ENCODE measurements at regions not wholly inside any gene's neighbourhood (a gene's known extent, or its start where the extent isn't known, plus 50 kb on each side); places are given as distances from the start of the nearest gene placed in this dataset.

GRCh38 chr9:16062542-16063240 lies 509.8 kb downstream of the CCDC171 start:
- TF ChIP-seq, protein P1, sequence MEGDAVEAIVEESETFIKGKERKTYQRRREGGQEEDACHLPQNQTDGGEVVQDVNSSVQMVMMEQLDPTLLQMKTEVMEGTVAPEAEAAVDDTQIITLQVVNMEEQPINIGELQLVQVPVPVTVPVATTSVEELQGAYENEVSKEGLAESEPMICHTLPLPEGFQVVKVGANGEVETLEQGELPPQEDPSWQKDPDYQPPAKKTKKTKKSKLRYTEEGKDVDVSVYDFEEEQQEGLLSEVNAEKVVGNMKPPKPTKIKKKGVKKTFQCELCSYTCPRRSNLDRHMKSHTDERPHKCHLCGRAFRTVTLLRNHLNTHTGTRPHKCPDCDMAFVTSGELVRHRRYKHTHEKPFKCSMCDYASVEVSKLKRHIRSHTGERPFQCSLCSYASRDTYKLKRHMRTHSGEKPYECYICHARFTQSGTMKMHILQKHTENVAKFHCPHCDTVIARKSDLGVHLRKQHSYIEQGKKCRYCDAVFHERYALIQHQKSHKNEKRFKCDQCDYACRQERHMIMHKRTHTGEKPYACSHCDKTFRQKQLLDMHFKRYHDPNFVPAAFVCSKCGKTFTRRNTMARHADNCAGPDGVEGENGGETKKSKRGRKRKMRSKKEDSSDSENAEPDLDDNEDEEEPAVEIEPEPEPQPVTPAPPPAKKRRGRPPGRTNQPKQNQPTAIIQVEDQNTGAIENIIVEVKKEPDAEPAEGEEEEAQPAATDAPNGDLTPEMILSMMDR (IDR thresholded peaks at IDR 0.05), result no peak
- TF ChIP-seq POLR2A (IDR thresholded peaks at IDR 0.05), result no peak

Data from esophagus squamous epithelium (tissue), 4 donors.